AML-193 (cell line): ENCODE measurements at regions not wholly inside any gene's neighbourhood (a gene's known extent, or its start where the extent isn't known, plus 50 kb on each side); places are given as distances from the start of the nearest gene placed in this dataset.

ENCODE experiments used
- DNase-seq, 2 experiments: peaks; one replicate each; lab custom pipeline; 2025; lab: John Stamatoyannopoulos, UW

DNA sequence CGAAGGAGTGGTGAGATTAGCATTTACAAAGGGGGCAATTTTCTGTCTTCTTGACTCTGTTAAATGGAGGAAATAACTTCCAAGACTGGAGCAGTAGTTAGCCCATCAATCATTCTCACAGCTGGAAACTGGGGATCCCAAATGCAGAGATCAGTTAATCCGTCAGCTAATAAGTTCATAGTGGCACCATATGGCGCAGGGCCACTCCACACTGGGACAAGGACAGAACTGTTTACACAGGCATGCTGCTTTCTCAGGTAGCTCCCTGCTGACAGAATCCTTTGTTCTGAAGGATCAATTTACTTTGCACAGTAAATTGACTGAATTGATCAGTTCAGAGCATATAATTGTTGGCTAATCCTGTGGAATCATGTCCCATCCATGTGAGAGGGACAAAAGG lies 395.7 kb downstream of the TMEM161B start:
- DNase-seq, result no peak

DNA sequence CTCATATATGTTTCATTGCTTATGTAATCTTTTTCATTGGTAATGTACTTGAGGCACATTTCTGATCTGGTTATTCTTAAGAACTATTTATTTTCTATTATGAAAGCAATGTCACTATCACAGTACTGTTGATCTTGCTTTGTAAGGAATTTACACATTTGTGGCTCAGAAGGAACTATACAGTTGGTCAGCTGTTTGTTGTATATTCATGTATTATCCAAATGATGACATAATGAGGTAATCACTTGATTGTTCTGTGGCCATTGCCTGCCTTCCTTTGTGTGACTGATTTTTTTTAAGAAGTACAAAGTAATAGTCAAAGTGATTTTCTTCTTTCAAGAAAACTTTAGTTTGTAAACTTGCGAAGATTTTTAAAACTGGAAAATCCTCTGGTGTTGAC lies 399.9 kb downstream of the TMEM161B start:
- no peak for DNase-seq

DNA sequence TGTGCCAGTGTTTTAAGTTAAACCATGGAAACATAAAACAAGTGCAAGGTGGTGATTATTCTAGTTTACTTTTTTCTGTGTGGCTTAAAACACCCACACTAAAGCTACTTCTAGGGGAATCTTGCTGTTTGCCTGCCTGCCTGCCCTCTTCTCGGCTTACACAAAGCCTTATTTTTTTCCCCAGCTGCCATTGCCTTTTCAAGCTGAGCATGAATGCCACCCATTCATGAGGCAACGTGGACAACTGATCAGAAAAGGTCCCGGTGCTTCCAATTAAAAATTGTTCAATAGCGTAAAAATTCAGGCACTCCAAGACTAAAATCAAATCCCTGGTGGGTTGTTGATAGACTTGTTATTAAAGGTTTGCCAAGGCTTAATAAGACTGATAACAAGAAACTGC lies 401.4 kb downstream of the TMEM161B start:
- DNase-seq, result no peak

DNA sequence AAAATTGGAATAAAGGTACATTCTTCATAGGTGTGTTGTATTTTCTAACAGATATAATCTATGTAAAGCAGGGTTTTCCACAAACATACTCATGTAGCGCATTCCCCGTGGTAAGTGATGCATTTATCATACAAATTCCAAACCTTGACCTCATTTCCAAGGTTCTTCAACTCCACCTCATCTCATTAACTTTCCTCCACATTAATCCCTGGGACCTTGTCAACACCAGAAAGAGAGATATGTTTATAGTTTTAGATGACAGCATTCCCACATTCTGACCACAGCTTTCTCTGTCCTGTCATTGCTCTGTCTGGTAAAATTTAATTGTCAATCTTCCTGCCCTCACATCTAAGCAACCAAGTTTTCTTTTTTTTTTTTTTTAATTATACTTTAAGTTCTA lies 415.1 kb downstream of the TMEM161B start:
- no peak for DNase-seq

DNA sequence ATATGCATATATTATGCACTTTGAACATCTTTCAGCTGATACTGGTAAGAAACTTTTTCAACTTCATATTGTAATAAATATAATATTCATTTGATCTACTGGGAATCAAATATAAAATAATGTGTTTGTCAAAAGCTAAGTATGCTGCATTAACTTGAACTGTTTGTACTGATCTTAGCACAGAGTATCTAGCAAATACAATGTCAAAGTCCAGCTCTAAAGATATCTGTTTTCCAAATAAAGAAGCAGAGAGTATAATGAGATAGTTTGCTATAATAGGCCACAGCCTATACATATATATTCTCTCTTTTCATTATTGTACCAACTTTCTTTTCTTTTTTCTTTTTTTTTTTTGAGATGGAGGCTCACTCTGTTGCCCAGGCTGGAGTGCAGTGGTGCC lies 417.0 kb downstream of the TMEM161B start:
- DNase-seq, result no peak

DNA sequence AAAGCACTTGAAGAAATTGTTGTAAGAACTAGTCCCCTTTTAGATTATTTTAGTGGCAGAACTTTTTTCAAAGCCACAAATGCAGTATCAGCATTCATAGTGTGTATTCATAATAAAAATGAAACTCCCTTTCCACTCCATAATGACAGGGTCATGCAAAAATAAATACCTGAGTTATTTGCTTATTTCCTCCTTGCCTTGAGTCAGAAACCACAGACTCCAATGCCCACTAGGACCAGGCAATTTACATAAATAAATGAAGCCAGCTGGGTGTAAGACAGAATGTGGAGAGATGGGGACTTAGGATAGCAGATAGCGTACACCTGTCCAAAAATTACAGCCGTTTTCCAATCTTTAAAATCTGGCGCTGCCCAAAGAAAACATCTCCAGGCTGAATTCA lies 417.8 kb downstream of the TMEM161B start:
- no peak for DNase-seq

DNA sequence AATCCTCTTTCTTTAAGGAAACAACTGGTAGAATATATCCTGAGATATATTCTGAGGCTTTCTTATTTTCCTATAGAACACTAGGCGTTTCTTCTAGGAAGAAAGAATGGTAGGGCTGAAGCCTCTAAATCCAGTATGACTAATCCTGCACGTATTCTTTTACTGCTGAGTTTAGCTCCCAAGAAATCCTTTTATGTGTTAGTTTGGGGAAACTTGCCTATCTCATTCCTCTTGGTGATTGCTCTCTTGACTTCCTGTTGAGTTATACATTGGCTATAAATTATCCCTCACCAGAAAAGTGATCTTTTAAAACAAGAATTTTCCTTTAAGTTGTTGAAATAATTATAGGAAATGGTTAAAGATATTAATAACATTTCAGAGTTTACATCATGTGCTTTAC lies 422.9 kb downstream of the TMEM161B start:
- no peak for DNase-seq

DNA sequence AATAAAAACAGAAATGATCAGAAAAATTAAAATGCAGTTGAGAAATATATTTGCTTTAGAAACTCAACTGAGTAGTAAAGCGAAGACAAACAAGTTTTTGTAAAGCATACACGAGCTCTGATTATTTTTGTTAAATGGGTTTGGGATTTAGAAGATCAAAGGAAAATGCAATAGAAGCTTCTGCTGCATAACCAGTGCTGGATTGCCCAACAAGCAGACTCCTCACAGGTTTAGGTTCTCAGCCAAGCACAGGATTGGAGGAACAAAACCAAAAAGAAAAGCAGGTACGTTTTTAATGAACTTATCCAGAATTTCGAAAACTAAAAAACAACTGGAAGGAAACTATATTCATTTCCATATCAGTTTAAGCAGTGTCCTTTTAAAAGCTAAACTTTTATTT lies 423.8 kb downstream of the TMEM161B start:
- no peak for DNase-seq

DNA sequence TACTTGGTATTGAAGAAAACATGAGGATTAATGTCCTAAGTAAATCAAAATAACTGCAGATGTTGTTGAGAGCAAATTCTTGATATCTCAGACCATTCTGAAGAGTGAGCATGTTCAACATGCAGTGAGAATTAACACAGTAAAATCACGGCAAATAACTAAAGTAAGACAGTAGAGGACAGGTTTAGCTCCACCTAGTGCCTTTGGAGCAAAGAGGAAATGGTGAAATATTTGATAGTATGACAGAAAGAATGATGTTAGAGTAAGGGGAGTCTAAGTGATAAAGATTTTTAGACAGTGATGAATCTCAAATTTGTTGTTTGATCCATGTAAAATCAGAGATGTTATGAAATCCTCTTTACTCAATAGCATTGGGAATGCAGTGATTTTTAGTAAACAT lies 424.2 kb downstream of the TMEM161B start:
- no peak for DNase-seq

DNA sequence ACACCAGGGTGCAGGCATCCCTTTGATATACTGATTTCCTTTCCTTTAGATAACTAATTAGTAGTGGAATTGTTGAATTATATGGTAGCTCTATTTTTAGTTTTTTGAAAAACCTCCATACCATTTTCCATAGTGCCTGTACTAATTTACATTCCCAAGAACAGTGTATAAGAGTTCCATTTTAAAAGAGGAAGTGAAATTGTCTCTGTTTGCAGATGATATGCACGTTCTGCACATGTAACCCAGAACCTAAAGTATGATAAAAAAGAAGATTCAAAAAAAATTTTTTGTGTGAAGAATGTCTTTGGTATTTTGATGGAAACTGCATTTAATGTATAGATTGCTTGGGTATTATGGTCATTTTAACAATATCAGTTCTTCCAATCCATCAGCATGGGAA lies 424.0 kb upstream of the CCNH start:
- no peak for DNase-seq

DNA sequence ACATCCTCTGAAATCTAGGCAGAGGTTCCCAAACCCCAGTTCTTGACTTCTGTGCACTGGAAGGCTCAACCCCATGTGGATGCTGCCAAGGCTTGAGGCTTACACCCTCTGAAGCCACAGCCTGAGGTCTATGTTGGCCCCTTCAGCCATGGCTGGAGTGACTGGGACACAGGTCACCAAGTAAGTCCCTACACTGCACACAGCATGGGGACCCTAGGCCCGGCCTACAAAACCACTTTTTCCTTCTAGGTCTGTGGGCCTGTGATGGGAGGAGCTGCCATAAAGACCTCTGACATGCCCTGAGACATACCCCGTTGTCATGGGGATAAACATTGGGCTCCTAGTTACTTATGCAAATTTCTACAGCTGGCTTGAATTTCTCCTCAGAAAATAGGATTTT lies 418.8 kb upstream of the CCNH start:
- no peak for DNase-seq

DNA sequence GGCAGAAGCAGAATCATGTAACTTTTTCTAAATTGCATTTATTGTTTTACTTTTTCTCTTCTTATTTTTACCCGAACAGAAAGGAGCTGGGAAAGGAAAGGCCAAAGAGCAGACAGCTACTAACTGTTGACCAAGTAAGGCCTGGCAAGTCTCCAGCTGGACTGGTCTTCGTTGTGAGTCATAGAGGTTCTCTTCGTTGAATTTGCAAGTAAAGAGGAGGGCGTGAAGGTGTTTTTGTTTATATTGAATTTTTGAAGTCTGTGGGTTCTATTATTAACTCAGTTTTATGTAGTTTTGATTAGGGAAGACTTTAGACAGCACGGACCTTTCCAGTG lies 416.5 kb upstream of the CCNH start:
- no peak for DNase-seq

DNA sequence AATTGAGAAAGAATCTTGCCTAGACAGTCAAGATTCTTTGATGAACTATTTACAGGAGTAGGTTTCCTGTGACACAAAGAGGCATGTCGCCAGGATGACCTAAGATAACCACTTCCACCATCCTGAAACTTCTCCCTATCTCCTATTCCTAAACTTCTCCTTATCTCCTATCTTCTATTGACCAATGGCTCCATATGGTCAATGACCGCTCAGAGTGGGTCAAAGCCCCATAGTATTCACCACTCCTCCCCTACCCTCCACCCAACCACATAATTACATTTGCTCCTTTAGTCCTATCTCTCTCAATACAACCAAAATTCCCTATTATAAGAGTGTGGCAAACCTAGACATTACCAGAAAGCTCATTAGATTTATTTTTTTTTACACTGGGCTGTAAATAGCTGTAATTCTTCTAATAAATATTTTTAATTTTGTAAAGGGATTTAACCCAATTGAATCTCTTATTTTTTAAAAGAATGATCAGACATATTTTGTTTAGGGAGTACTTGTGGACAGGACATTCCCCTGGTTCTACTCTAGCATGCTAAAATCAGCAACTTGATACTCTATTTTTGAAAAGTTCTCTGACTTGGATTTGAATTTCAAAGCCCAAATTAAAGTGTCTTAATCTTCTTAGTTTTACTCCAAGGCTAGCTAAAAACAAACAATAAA lies 416.0 kb upstream of the CCNH start:
- no peak for DNase-seq

DNA sequence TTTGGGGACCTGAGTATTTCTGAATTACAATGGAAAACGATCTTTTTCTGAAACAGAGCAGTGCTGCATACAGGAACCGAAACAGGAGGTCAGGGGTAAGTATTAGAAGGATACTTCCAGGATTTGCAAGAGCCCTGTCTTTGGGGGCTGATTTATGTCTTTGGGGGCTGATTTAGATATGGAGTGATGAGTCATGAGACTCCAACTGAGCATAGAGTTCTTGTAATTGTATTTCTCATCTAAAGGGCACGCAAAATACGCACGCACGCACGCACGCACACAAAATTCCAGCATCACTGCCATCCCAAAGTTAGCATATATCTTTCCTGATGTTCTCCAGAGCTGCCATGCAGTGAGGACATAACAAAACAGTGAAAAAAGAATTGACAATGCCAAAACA lies 414.8 kb upstream of the CCNH start:
- no peak for DNase-seq

DNA sequence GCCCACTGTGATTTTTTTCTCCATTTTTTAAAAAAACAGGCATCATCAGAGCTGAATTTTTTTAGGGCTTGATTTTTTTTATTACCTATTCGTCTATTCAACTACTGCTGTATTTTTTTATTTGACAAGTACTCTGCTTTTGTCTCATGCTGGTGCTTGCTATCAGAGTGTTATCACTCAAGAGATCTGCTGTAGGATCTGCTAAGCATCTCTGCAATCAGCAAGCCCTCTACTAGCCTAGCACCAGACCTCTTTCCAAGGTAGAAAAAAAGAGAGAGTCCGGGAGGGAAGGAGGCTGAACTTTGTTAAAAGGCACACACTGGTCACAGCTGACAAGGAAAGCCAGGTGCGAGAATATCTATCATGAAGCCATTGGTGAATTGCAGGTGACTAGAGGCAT lies 413.8 kb upstream of the CCNH start:
- DNase-seq, result no peak

DNA sequence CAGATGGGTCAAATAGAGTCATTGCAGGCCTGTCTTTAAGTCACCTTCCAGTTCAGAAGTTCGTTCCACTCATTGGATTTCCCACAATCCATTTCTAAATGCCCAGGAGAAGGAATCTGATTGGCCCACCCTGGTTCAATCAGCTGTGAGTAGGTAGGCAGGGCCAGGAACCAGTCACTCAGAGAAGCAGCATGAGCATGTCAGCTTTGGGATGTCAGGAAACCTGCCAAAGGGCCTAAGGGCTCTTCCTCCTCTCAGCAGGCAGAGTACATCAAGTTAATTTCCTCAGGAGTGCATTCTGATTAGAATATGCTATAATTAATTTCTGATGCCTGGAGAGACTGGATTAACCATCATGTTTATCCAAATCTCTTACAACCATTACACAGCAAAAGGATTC lies 412.9 kb upstream of the CCNH start:
- no peak for DNase-seq

DNA sequence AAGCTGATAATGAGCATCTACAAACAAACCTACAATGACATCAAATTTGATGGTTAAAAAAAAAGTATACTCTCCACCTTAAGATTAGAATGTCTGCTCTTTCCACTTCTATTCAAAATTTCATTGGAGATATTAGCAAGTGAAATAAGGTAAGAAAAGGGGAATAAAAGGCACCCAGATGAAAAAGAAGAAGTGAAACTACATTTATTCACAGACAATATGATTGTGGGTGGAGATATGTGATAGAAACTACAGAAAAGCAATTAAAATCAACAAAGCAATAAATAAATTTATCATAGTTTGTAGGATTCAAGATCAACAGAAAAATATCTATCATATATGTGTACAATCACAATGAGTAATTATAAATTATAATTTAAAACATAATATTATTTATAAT lies 395.1 kb upstream of the CCNH start:
- DNase-seq, result no peak

DNA sequence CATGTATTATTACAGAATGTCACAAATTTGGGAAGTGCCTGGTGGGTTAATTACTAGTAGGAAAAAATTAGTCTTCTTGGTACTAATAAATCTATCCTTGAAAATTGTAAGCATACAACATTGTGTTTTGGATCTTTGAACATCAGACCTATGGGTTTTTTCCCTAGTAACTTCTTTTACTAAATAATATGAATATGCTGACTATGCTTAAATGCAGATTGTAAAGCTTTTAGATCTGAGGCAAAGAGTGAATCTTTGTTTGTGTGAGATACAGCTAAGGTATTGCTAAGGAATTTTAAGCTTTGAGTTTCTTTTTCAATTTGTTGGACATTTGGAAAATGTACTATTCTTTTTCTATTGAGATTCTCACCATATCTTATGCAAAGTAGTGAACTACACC lies 390.6 kb upstream of the CCNH start:
- no peak for DNase-seq

DNA sequence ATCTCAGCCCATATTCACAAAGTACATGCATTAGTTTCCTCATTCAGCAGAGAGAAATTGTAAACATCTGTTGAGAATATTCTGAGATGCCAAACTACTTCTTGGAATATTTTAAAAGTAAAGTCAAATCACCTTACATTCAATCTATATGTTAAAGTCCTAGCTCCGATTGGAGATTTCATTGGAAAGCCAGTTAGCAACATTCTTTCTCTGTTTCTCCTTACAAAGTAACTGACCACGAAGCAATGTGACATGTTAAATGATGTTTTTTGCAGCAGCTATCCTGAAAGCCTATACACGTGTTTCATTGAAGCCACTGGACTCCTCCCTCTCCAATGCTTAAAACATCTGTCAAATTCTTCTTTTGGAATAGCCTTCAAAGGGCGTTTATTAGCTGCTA lies 379.1 kb upstream of the CCNH start:
- no peak for DNase-seq

DNA sequence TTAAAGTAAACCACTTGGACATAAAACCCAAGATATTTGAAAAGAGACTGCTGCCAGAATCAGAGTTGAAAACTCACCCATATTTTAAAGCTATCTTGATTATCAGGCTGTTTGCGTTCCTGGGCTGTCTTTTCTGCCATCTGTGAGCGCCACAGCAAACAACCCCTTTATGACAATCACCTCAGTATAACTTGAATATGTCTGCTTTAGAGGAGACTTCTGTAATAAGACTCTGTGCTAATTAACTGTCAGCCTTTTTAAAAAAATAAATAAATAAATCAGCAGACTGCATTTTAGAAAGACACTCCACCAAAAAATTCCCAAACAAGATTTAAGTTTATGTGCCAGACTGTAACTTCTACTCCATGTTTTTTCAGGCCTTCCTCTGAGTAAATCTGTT lies 375.7 kb upstream of the CCNH start:
- no peak for DNase-seq

DNA sequence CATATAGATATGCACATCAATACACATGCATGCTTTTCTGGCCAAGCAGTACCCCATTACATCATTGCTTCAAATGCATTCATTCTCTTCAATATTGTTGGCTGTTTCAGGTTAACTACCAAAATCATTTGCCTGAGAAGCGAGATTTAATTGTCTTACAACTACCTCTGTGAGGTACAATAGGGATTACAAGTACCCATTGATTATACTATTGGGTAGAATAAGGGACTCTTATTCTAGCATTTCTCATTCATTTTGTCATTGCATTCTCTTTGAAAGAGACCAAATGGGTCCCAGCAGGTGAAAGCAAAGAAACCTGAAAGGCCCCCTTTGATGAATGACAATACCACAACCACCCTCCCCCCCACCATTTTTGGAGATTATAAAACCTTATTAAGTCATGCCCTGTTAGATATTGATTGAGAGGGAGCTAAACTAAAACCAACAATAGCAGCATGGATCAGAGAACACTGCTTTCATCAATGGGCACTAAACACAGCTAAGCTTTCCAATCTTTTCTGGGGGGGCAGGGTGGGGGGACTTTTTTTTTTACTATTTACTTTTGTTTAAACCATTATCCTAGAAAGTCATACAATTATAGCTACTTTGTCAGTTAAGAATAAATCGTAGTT lies 375.0 kb upstream of the CCNH start:
- no peak for DNase-seq

DNA sequence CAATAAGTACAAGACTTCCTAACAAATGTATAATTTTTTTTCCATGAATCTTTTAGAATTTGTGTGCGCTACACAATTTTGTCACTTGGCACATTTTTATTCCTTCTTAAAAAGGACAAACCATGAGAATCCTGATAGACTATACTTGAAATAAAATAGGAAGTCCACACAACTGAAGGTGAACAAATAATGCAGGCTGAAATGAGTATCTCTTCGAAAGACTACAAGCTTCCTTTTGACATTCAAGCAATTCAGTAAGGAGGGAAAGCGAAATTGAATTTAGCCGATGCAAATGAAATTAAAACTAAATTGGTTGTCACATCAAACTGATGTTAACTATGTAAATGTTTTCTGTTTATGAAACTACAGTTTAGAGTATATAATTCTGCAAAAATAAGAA lies 374.4 kb upstream of the CCNH start:
- DNase-seq, result no peak

DNA sequence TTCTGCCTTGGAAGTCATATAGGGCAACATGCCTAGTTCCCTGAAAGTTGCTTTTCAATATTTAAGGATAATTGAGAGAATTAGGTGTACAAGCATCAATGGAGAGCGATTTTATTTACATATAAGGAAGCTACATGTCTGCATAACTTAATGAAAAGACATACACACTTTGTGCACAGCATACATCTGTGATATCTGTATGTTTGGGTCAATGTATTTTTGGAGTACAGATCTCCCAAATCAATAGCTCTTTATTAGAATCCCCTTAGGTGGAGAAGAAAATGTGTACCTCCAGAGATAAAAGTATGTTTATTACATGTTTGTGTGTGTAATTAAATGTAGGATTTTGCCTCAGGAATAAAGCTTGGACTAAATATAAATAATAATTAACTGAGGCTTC lies 373.7 kb upstream of the CCNH start:
- no peak for DNase-seq

DNA sequence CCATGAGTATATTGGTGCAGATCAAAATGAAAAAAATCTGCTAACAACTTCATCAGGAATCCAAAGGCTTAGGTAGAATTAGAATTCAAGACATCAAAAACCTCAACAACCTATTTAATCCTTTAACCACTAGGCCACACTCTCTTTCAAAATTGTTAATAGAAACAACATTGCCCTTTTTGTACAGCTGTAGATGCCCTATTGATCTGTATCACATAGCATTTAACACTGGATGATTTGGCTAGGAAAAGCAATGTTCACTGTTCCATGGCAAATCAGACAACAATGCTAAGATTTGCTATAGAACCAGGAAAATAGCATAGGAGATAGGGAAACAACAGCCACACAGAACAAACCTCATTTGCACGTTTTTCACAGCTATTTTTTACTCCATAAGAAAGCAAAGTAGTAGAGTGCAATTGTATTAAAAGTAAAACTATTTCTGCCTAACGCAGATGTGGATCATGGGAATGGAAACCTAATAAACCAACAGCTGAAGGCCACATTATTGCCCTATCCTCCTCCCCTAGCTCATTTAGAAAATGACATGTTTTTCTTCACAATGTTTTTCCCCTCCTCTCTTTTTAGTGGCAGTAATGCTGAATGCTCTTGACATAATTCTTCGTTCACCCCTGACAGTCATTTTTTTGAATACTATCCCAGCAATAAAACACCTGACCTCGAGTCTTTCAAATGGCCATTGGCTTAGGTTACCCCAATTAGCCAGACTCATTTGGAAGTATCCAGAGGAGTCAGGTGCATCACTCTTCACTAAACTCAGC lies 373.0 kb upstream of the CCNH start:
- no peak for DNase-seq
